Vagina (tissue), 2 donors: ENCODE measurements at regions not wholly inside any gene's neighbourhood (a gene's known extent, or its start where the extent isn't known, plus 50 kb on each side); places are given as distances from the start of the nearest gene placed in this dataset.

Source experiments
- CTCF ChIP-seq, 3 experiments: fragments of 450-650 bp in 2 of 3; fragments of 200-600 bp in 1 of 3; sonication (generic) in 1 of 3; IDR thresholded peaks; one replicate each; pipeline ENCODE4 v1.5.1; 2017 to 2019; ENCODE audit warnings: antibody characterized with exemption in 3 of 3, mild to moderate bottlenecking in 2 of 3, moderate library complexity in 2 of 3
- POLR2AphosphoS5 ChIP-seq, 2 donors: sonication (generic); formaldehyde crosslinking; IDR thresholded peaks; one replicate each; pipeline ENCODE4 v1.9.0; 2017; ENCODE audit warnings: antibody characterized with exemption in 2 of 2, mild to moderate bottlenecking in 2 of 2, low read depth in 1 of 2; ENCODE audit not compliant: insufficient read depth in 1 of 2

- TF ChIP-seq CTCF (IDR thresholded peaks at IDR 0.05) (no peak), POLR2AphosphoS5 (IDR thresholded peaks at IDR 0.05; ENCODE audit: insufficient read depth in 1 of 2, low read depth in 1 of 2) (no peak)
These were observed 1469.8 kb upstream of the C9orf72 start for GRCh38 chr9:29043072-29043471.
